Lower leg skin (tissue), 3 donors: ENCODE measurements at regions not wholly inside any gene's neighbourhood (a gene's known extent, or its start where the extent isn't known, plus 50 kb on each side); places are given as distances from the start of the nearest gene placed in this dataset.

Experiments
- CTCF ChIP-seq, 3 donors: fragments of 450-650 bp; IDR thresholded peaks; one replicate each; pipeline ENCODE4 v1.5.1; 2016; ENCODE audit warnings: antibody characterized with exemption in 3 of 3, mild to moderate bottlenecking in 3 of 3, moderate library complexity in 2 of 3
- POLR2A ChIP-seq, 2 donors: fragments of 450-650 bp; IDR thresholded peaks; one replicate each; pipeline ENCODE4 v1.6.1; 2016 to 2017; ENCODE audit warnings: antibody characterized with exemption in 2 of 2, mild to moderate bottlenecking in 1 of 2, moderate library complexity in 1 of 2

- TF ChIP-seq POLR2A (IDR thresholded peaks at IDR 0.05) (no peak), CTCF (IDR thresholded peaks at IDR 0.05) (no peak)
These were observed 65.6 kb upstream of the ZNF716 start for GRCh38 chr7:57384380-57384779.
